HG02678 (cell line): ENCODE measurements at regions not wholly inside any gene's neighbourhood (a gene's known extent, or its start where the extent isn't known, plus 50 kb on each side); places are given as distances from the start of the nearest gene placed in this dataset.
"Not testable (repeated sequence)": the region's sequence is repeated elsewhere in the genome, so short reads cannot be mapped to it uniquely, and the experiment has no call there.

ENCODE experiments used
- ATAC-seq: cut with Tn5 transposase; IDR thresholded peaks from one replicate; pipeline ENCODE4 v1.9.1; 2021; ENCODE audit warnings: mild to moderate bottlenecking, moderate library complexity; ENCODE audit not compliant: unreplicated experiment

GRCh38 chr4:189828081-189828697, 112.5 kb upstream of the FRG1 start:
- no peak for ATAC-seq

GRCh38 chr4:189832528-189832927, 108.1 kb upstream of the FRG1 start:
- ATAC-seq, result no peak

- ATAC-seq, result no peak
These were observed 106.1 kb upstream of the FRG1 start for GRCh38 chr4:189834616-189835015.

- no peak for ATAC-seq
These were observed 105.2 kb upstream of the FRG1 start for GRCh38 chr4:189835505-189835904.

- no peak for ATAC-seq
These were observed 103.2 kb upstream of the FRG1 start for GRCh38 chr4:189837471-189837870.

GRCh38 chr4:189838821-189839497, 101.7 kb upstream of the FRG1 start:
- ATAC-seq, result no peak

- ATAC-seq, result no peak
These were observed 100.3 kb upstream of the FRG1 start for GRCh38 chr4:189840356-189840755.

GRCh38 chr4:189843413-189844009, 97.2 kb upstream of the FRG1 start:
- ATAC-seq, result no peak

- ATAC-seq, result no peak
These were observed 95.4 kb upstream of the FRG1 start for GRCh38 chr4:189845145-189845846.

GRCh38 chr4:189846094-189846493, 94.6 kb upstream of the FRG1 start:
- ATAC-seq, result not testable (repeated sequence)

- not testable (repeated sequence) for ATAC-seq
These were observed 94.1 kb upstream of the FRG1 start for GRCh38 chr4:189846608-189847007.

GRCh38 chr4:189848672-189849071, 92.0 kb upstream of the FRG1 start:
- ATAC-seq, result not testable (repeated sequence)

GRCh38 chr4:189850239-189850856, 90.3 kb upstream of the FRG1 start:
- ATAC-seq, result no peak

- no peak for ATAC-seq
These were observed 82.2 kb upstream of the FRG1 start for GRCh38 chr4:189858435-189858834.

- no peak for ATAC-seq
These were observed 79.6 kb upstream of the FRG1 start for GRCh38 chr4:189861101-189861500.

GRCh38 chr4:189869236-189869635, 71.4 kb upstream of the FRG1 start:
- ATAC-seq, result no peak

GRCh38 chr4:189870511-189871234, 70.0 kb upstream of the FRG1 start:
- no peak for ATAC-seq

- no peak for ATAC-seq
These were observed 66.1 kb upstream of the FRG1 start for GRCh38 chr4:189874591-189874990.

GRCh38 chr4:189881190-189881589, 59.5 kb upstream of the FRG1 start:
- ATAC-seq, result not testable (repeated sequence)

- ATAC-seq, result not testable (repeated sequence)
These were observed 52.3 kb upstream of the FRG1 start for GRCh38 chr4:189888407-189888806.
